NT2/D1 (cell line): ENCODE measurements at regions not wholly inside any gene's neighbourhood (a gene's known extent, or its start where the extent isn't known, plus 50 kb on each side); places are given as distances from the start of the nearest gene placed in this dataset.

Source experiments
- SUZ12 ChIP-seq: IDR thresholded peaks from 2 replicates; pipeline ENCODE4 v1.6.1; 2011; ENCODE audit not compliant: insufficient read length, insufficient read depth; ENCODE audit errors: extremely low read depth
- YY1 ChIP-seq: IDR thresholded peaks from 2 replicates; pipeline ENCODE4 v1.6.1; 2011; ENCODE audit not compliant: insufficient read length, insufficient read depth
- ZNF274 ChIP-seq: IDR thresholded peaks from 2 replicates; pipeline ENCODE4 v1.6.1; 2011; ENCODE audit warnings: mild to moderate bottlenecking, low read depth, low read length

GRCh38 chr5:152625696-152626095 lies 220.6 kb upstream of the NMUR2 start:
- no peak for TF ChIP-seq YY1
- no peak for TF ChIP-seq ZNF274
- no peak for TF ChIP-seq SUZ12
